IMR-90 (cell line): ENCODE measurements at regions not wholly inside any gene's neighbourhood (a gene's known extent, or its start where the extent isn't known, plus 50 kb on each side); places are given as distances from the start of the nearest gene placed in this dataset.

ENCODE experiments used
- BHLHE40 ChIP-seq: fragments of 150-350 bp; IDR thresholded peaks from 2 replicates; pipeline ENCODE4 v1.6.1; 2016; ENCODE audit warnings: mild to moderate bottlenecking, low read depth, low read length
- MAFK ChIP-seq: IDR thresholded peaks from 2 replicates; pipeline ENCODE4 v1.6.1; 2012; ENCODE audit warnings: low read depth, low read length, improper control_type of control experiment
- MXI1 ChIP-seq: IDR thresholded peaks from 2 replicates; pipeline ENCODE4 v1.6.1; 2012; ENCODE audit warnings: low read depth, mild to moderate bottlenecking, low read length, moderate library complexity, borderline replicate concordance
- POLR2A ChIP-seq: IDR thresholded peaks from 2 replicates; pipeline ENCODE4 v1.6.1; 2012; ENCODE audit warnings: mild to moderate bottlenecking, low read depth, low read length
- RCOR1 ChIP-seq: IDR thresholded peaks from 2 replicates; pipeline ENCODE4 v1.6.1; 2012; ENCODE audit warnings: mild to moderate bottlenecking, low read length, improper control_type of control experiment; ENCODE audit not compliant: insufficient replicate concordance
- RFX5 ChIP-seq: IDR thresholded peaks from 2 replicates; pipeline ENCODE4 v1.8.0; 2012; ENCODE audit warnings: low read depth, mild to moderate bottlenecking, low read length, moderate library complexity
- TF ChIP-seq, protein P1 (sequence below): conservative IDR thresholded peaks from 2 replicates; pipeline ENCODE4 v1.5.1; 2012; ENCODE audit warnings: mild to moderate bottlenecking, low read depth, low read length, improper control_type of control experiment
- TF ChIP-seq, protein P2 (sequence below): fragments of 150-350 bp; IDR thresholded peaks from 2 replicates; pipeline ENCODE4 v1.6.1; 2016; ENCODE audit warnings: low read depth, mild to moderate bottlenecking, low read length, moderate library complexity, borderline replicate concordance

DNA sequence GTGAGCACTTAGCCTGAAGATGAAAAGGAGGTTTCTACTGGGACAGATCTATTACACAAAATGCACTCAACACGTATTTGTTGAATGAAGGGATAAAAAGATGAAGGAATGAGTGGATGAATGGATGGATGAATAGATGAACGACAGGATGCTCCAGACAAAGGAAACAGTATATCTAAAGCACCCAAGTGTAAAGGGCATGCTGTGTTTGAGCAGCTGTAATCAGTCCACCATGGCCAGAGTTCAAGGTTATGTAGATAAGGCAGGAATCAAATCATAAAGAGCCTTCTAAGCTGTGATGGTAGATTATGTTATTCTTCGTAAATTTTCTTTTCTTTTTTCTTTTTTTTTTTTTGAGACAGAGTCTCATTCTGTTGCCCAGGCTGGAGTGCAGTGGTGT lies 194.4 kb upstream of the FOXN2 start:
- TF ChIP-seq, protein P1, sequence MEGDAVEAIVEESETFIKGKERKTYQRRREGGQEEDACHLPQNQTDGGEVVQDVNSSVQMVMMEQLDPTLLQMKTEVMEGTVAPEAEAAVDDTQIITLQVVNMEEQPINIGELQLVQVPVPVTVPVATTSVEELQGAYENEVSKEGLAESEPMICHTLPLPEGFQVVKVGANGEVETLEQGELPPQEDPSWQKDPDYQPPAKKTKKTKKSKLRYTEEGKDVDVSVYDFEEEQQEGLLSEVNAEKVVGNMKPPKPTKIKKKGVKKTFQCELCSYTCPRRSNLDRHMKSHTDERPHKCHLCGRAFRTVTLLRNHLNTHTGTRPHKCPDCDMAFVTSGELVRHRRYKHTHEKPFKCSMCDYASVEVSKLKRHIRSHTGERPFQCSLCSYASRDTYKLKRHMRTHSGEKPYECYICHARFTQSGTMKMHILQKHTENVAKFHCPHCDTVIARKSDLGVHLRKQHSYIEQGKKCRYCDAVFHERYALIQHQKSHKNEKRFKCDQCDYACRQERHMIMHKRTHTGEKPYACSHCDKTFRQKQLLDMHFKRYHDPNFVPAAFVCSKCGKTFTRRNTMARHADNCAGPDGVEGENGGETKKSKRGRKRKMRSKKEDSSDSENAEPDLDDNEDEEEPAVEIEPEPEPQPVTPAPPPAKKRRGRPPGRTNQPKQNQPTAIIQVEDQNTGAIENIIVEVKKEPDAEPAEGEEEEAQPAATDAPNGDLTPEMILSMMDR = no peak
- no peak for TF ChIP-seq POLR2A
- TF ChIP-seq RCOR1 = no peak
- TF ChIP-seq, protein P2, sequence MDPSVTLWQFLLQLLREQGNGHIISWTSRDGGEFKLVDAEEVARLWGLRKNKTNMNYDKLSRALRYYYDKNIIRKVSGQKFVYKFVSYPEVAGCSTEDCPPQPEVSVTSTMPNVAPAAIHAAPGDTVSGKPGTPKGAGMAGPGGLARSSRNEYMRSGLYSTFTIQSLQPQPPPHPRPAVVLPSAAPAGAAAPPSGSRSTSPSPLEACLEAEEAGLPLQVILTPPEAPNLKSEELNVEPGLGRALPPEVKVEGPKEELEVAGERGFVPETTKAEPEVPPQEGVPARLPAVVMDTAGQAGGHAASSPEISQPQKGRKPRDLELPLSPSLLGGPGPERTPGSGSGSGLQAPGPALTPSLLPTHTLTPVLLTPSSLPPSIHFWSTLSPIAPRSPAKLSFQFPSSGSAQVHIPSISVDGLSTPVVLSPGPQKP = no peak
- no peak for TF ChIP-seq RFX5
- no peak for TF ChIP-seq MAFK
- TF ChIP-seq BHLHE40 = no peak
- no peak for TF ChIP-seq MXI1
